SJSA1 (cell line): ENCODE measurements at regions not wholly inside any gene's neighbourhood (a gene's known extent, or its start where the extent isn't known, plus 50 kb on each side); places are given as distances from the start of the nearest gene placed in this dataset.
"Not testable (repeated sequence)": the region's sequence is repeated elsewhere in the genome, so short reads cannot be mapped to it uniquely, and the experiment has no call there.

Experiments used
- DNase-seq, 2 experiments: peaks; one replicate each; pipeline ENCODE4 v3.0.0-alpha.2; 2015 to 2020; ENCODE audit warnings: low spot score in 2 of 2, low read depth in 1 of 2
- H3K27ac ChIP-seq: fragments of 250-450 bp; sonication (Bioruptor Pico); 2 replicates; pipeline ENCODE4 v1.5.1; 2020; ENCODE audit warnings: mild to moderate bottlenecking, moderate library complexity
- H3K27me3 ChIP-seq: fragments of 250-450 bp; sonication (Bioruptor Pico); replicated peaks from 2 replicates; pipeline ENCODE4 v1.5.1; 2020; ENCODE audit warnings: mild to moderate bottlenecking, moderate library complexity
- H3K36me3 ChIP-seq: fragments of 250-450 bp; sonication (Bioruptor Pico); 2 replicates; pipeline ENCODE4 v1.5.1; 2020; ENCODE audit warnings: mild to moderate bottlenecking
- H3K4me1 ChIP-seq: fragments of 250-450 bp; sonication (Bioruptor Pico); replicated peaks from 2 replicates; pipeline ENCODE4 v1.6.1; 2021; ENCODE audit warnings: mild to moderate bottlenecking
- H3K4me3 ChIP-seq: fragments of 250-450 bp; sonication (Bioruptor Pico); 2 replicates; pipeline ENCODE4 v1.5.1; 2020; ENCODE audit warnings: mild to moderate bottlenecking
- H3K9me3 ChIP-seq: fragments of 250-450 bp; sonication (Bioruptor Pico); replicated peaks from 2 replicates; pipeline ENCODE4 v1.5.1; 2020; ENCODE audit warnings: mild to moderate bottlenecking

- DNase-seq, result no peak
- Histone ChIP-seq H3K27ac (no peak overlapping the region), H3K9me3 (no peaks in the 10 kb centered on the region), H3K4me3 (no peak overlapping the region), H3K27me3 (no peaks in the 10 kb centered on the region), H3K36me3 (no peaks in the 10 kb centered on the region), H3K4me1 (peaks cover 5% of the 10 kb centered on the region)
These were observed 177.8 kb upstream of the TAB2 start for GRCh38 chr6:149139782-149140136.

DNA sequence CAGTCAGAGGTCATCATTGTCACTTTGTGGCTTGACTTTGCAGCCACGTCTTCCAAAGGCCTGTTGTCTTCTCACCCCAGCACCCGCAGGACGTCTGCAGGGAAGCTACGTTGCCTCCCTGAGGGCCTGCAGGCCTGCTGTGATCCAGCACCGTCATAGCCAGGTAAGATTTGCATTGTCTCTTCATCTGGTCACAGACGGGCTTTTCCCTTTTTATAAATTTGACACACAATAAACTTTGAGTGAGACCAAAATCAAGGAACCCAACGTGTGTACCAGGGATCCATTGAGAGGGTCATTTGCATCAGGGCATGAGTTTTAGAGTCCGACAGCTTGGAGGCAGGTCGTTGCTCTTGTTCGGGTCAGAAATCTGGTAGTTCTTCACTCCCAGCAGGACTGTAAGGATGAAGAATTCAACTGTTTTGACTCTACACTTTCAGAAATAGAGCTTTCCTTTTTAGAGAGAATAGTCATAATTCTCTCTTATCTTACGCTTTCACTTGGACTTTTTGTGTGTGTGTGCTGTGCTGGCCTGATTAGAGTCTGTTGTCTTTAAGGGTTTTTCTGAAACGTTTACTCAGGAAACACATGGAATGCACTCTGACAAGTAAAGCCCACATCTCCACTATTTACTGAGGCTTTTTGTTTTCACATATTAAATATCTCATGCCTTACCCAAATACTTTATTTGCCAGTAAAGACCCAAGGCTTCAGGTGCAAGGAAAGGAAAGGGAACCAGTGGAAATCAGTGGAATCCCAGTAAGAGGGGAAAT lies 177.2 kb upstream of the TAB2 start:
- H3K9me3 ChIP-seq, result no peaks in the 10 kb centered on the region
- H3K36me3 ChIP-seq, result no peaks in the 10 kb centered on the region
- no peak for DNase-seq
- no peaks in the 10 kb centered on the region for H3K27me3 ChIP-seq
- H3K4me1 ChIP-seq, result no peaks in the 10 kb centered on the region
- no peak overlapping the region for H3K4me3 ChIP-seq
- H3K27ac ChIP-seq, result no peak overlapping the region

DNA sequence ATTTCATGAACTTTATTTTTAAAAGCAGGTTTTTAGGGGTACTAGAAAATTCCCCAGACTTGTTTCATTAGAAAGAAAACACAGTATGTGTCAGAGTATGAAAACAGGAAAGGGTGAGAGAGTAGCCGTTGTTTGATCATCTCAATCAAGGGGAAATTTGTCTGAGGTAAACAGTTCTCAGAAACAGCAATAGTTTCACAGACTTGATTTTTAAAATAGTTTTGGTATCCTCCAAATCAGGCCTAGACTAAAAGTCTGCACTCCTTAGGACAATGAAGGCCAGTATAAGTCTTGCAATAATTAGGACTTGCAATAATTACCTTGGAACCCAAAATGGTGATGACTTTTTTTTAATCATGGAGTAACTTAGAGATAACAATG lies 176.6 kb upstream of the TAB2 start:
- no peaks in the 10 kb centered on the region for H3K9me3 ChIP-seq
- H3K27ac ChIP-seq, result no peak overlapping the region
- no peaks in the 10 kb centered on the region for H3K27me3 ChIP-seq
- no peaks in the 10 kb centered on the region for H3K4me1 ChIP-seq
- DNase-seq, result no peak
- no peak overlapping the region for H3K4me3 ChIP-seq
- no peaks in the 10 kb centered on the region for H3K36me3 ChIP-seq

DNA sequence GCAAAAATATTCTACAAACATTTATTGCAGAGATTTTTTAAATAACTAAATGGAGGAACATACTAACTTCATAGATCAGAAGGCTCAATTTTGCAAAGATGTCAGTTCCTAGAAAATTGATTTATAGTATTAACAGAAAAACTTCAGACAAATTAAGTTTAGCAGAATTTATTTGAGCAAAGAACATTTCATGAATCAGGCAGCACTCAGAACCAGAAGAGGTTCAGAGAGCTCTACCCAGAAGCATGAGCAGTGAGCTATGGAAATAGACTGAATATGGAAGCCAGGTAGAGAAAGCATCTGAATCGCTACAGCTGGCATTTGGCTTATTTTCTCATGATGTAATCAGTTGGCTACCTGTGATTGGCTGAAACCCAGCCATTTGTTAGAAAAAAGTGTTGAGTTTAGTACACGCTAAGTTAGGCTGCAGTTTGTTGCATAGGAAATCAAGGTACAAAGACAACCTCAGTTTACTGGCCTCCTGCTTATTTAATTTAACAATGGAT lies 174.5 kb upstream of the TAB2 start:
- H3K9me3 ChIP-seq, result no peaks in the 10 kb centered on the region
- H3K27me3 ChIP-seq, result no peaks in the 10 kb centered on the region
- H3K36me3 ChIP-seq, result no peaks in the 10 kb centered on the region
- no peaks in the 10 kb centered on the region for H3K4me1 ChIP-seq
- no peak overlapping the region for H3K4me3 ChIP-seq
- no peak for DNase-seq
- H3K27ac ChIP-seq, result no peak overlapping the region

- H3K27me3 ChIP-seq, DNase-seq, H3K9me3 ChIP-seq, H3K36me3 ChIP-seq, H3K4me3 ChIP-seq, H3K4me1 ChIP-seq, H3K27ac ChIP-seq: not testable (repeated sequence)
These were observed 171.7 kb upstream of the TAB2 start for GRCh38 chr6:149145800-149146199.

- Histone ChIP-seq H3K9me3 (no peaks in the 10 kb centered on the region), H3K36me3 (no peaks in the 10 kb centered on the region), H3K27ac (no peak overlapping the region), H3K4me1 (no peaks in the 10 kb centered on the region), H3K4me3 (no peak overlapping the region), H3K27me3 (no peaks in the 10 kb centered on the region)
- DNase-seq, result no peak
These were observed 170.3 kb upstream of the TAB2 start for GRCh38 chr6:149147195-149147594.

GRCh38 chr6:149147938-149148718 lies 169.4 kb upstream of the TAB2 start:
- Histone ChIP-seq H3K9me3 (no peaks in the 10 kb centered on the region), H3K4me3 (no peak overlapping the region)
- DNase-seq, result no peak

GRCh38 chr6:149149653-149150052 lies 167.9 kb upstream of the TAB2 start:
- Histone ChIP-seq H3K36me3 (no peaks in the 10 kb centered on the region), H3K9me3 (no peaks in the 10 kb centered on the region), H3K4me3 (no peak overlapping the region), H3K27me3 (no peaks in the 10 kb centered on the region), H3K27ac (no peak overlapping the region), H3K4me1 (no peaks in the 10 kb centered on the region)
- DNase-seq, result no peak

More at GRCh38 chr6:149147938-149148718, 169.4 kb upstream of the TAB2 start:
- H3K27ac ChIP-seq, result no peak overlapping the region
- no peaks in the 10 kb centered on the region for H3K36me3 ChIP-seq
- no peaks in the 10 kb centered on the region for H3K27me3 ChIP-seq
- no peaks in the 10 kb centered on the region for H3K4me1 ChIP-seq

DNA sequence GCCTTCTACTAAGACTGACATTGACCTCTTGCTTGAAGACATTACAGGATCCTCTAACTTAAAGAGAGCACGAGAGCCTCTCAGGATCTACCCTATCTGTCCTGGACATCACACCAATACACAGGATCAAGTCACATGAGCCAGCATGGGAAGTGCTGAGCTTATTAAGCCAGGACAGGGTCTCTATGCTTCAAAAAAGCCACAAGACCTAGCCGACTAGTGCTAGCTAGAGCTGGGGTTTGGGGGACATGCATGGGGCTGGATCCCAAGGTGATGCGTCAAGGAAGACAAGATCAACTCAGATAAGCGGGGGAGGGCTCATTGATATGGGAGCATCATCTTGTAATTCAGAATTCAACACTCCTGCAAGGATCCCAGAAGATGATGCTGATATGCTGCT lies 167.2 kb upstream of the TAB2 start:
- no peaks in the 10 kb centered on the region for H3K9me3 ChIP-seq
- DNase-seq, result no peak

DNA sequence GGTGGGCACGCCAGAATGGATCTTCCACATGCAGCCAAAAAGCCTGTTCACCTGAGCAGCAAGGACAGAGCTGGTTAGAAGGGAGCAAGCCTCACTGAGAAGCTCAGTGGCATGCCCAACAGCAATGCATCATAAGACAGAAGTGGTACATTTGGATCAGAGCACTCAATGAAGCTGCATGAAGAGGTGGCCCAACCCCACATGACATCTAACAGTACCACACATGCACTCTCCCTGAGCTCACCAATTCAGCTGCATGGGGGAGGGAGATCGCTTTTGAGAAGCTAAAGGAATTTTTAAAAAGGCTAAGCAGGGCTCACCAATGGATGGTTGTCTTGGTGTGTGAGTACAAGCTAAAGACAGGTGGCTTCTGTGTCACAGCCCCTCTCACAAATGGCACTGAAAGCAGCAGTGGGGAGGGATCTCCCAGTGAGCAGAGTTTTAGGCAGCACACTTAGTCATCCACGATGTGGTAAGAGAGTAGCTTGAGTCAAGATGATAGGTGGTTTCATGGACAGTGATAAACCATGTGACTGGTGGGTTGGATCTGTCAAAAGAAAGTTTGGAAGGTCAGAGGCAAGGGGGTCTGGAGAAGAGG lies 166.6 kb upstream of the TAB2 start:
- no peaks in the 10 kb centered on the region for H3K27me3 ChIP-seq
- H3K36me3 ChIP-seq, result no peaks in the 10 kb centered on the region
- H3K9me3 ChIP-seq, result no peaks in the 10 kb centered on the region
- H3K4me1 ChIP-seq, result no peaks in the 10 kb centered on the region
- no peak for DNase-seq
- no peak overlapping the region for H3K27ac ChIP-seq
- no peak overlapping the region for H3K4me3 ChIP-seq

More for the DNA sequence above, 167.2 kb upstream of the TAB2 start:
- Histone ChIP-seq H3K4me3 (no peak overlapping the region), H3K36me3 (no peaks in the 10 kb centered on the region), H3K27ac (no peak overlapping the region), H3K4me1 (no peaks in the 10 kb centered on the region), H3K27me3 (no peaks in the 10 kb centered on the region)

DNA sequence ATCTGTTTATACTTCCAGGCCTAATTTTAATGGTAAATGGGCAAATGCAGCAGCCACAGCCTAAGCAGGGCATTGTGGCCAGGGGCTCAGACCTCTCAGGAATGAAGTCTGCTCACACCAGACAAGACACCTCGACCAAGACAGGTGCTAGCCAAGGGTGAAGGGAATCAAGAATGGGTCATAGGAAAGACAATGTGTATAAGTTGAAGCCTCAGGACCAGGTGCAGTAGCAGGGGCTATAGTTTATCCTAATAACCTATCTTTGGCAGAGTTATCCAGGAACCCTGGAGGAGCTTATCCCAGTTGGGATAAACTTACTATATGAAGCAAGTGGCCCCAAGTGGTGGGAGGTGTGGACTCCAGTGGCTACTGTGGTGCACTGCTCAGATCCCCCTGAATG lies 165.0 kb upstream of the TAB2 start:
- no peaks in the 10 kb centered on the region for H3K4me1 ChIP-seq
- no peak overlapping the region for H3K4me3 ChIP-seq
- H3K27me3 ChIP-seq, result no peaks in the 10 kb centered on the region
- H3K27ac ChIP-seq, result no peak overlapping the region
- DNase-seq, result no peak
- H3K36me3 ChIP-seq, result no peaks in the 10 kb centered on the region
- H3K9me3 ChIP-seq, result no peaks in the 10 kb centered on the region

- Histone ChIP-seq H3K27me3 (no peaks in the 10 kb centered on the region), H3K36me3 (no peaks in the 10 kb centered on the region), H3K4me3 (no peak overlapping the region), H3K27ac (no peak overlapping the region), H3K9me3 (no peaks in the 10 kb centered on the region), H3K4me1 (no peaks in the 10 kb centered on the region)
- DNase-seq, result no peak
These were observed 164.4 kb upstream of the TAB2 start for GRCh38 chr6:149153100-149153499.

DNA sequence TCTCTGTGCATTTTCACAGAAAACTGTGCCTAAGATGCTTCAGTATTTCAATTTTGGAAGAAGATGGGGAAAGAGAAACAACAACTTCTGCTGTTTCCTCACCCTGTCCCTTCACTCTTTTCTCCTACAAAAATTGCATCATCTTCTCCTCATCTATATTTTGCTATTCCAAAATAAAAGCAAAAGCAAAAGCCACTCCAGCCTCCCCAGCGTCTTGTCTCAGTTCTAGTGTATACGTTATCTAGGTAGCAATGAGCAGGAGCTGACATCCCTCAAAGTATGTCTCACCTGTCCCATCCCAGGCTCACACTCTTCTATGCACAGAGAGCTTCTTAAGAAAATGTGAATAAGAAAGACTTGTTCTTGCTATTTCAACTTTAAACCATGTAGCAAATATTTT lies 163.8 kb upstream of the TAB2 start:
- Histone ChIP-seq H3K27me3 (no peaks in the 10 kb centered on the region), H3K4me3 (no peak overlapping the region), H3K36me3 (no peaks in the 10 kb centered on the region), H3K27ac (no peak overlapping the region), H3K9me3 (no peaks in the 10 kb centered on the region), H3K4me1 (no peaks in the 10 kb centered on the region)
- DNase-seq, result no peak

DNA sequence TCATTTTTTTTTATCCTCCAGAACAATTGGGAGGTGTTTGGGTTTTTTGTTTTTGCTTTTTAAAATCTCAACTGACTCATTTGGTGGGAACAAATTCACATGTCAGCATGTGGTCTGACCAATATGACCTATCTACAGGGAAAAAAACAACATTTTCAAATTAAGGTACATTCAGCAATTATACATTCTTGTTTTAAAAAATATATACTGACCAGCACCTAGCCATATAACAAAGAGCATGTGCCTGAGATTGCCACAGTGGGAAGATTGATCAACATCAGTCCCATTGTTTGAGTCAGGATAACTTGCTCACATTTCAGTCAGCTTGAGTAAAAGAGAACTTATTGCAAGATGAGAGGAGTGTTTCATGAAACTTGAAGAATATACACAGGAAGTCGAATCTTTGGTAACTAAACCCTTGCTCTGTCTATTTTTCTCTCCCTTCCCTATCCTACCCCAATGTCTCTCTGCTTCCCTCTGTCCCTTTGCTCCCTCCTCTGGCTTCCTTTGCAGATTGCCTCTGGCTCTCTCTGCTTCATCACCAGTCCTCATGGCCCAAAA lies 163.2 kb upstream of the TAB2 start:
- no peak for DNase-seq
- H3K36me3 ChIP-seq, result no peaks in the 10 kb centered on the region
- H3K27ac ChIP-seq, result no peak overlapping the region
- H3K9me3 ChIP-seq, result no peaks in the 10 kb centered on the region
- H3K27me3 ChIP-seq, result no peaks in the 10 kb centered on the region
- no peak overlapping the region for H3K4me3 ChIP-seq
- H3K4me1 ChIP-seq, result no peaks in the 10 kb centered on the region
